Cardiac fibroblast (primary cell): ENCODE measurements at regions not wholly inside any gene's neighbourhood (a gene's known extent, or its start where the extent isn't known, plus 50 kb on each side); places are given as distances from the start of the nearest gene placed in this dataset.
A peak's percentile ranks its signal among the peaks of the same experiment; 100 is the strongest.

Experiments
- DNase-seq, 2 donors: peaks; one replicate each; pipeline versions ENCODE4 v3.0.0 to v3.0.0-alpha.2; 2010; ENCODE audit warnings: low read depth in 2 of 2
- H3K4me3 ChIP-seq, 2 donors: replicated peaks in 1 of 2; 1 replicate in 1 of 2; 2 replicates in 1 of 2; pipeline ENCODE4 v1.5.1; 2011; ENCODE audit warnings: low read depth in 2 of 2, low read length in 2 of 2, mild to moderate bottlenecking in 2 of 2, moderate library complexity in 1 of 2
- CTCF ChIP-seq: IDR thresholded peaks from one replicate; pipeline ENCODE4 v1.5.1; 2011; ENCODE audit warnings: low read depth, mild to moderate bottlenecking, low read length, inconsistent platforms

GRCh38 chr3:72328755-72329277 lies 519.4 kb downstream of the SHQ1 start:
- no peak for TF ChIP-seq CTCF
- no peak overlapping the region for H3K4me3 ChIP-seq
- DNase-seq = no peak

GRCh38 chr3:72327008-72327407 lies 521.2 kb downstream of the SHQ1 start:
- no peak for TF ChIP-seq CTCF
- DNase-seq = no peak
- no peak overlapping the region for H3K4me3 ChIP-seq

GRCh38 chr3:72324253-72324811 lies 523.9 kb downstream of the SHQ1 start:
- no peak for TF ChIP-seq CTCF
- no peak for DNase-seq
- no peak overlapping the region for H3K4me3 ChIP-seq

- no peak for DNase-seq
- no peak for TF ChIP-seq CTCF
- no peak overlapping the region for H3K4me3 ChIP-seq
These were observed 524.5 kb downstream of the SHQ1 start for GRCh38 chr3:72323773-72324172.

- no peak for TF ChIP-seq CTCF
- no peak overlapping the region for H3K4me3 ChIP-seq
- DNase-seq = no peak
These were observed 525.8 kb downstream of the SHQ1 start for GRCh38 chr3:72322264-72322976.

- no peak for TF ChIP-seq CTCF
- DNase-seq = peak in 1 of 2 donors; percentile 35
- no peak overlapping the region for H3K4me3 ChIP-seq
These were observed 527.3 kb downstream of the SHQ1 start for GRCh38 chr3:72320955-72321303.
